ENCODE measurements at regions not wholly inside any gene's neighbourhood (a gene's known extent, or its start where the extent isn't known, plus 50 kb on each side); places are given as distances from the start of the nearest gene placed in this dataset.

DNA sequence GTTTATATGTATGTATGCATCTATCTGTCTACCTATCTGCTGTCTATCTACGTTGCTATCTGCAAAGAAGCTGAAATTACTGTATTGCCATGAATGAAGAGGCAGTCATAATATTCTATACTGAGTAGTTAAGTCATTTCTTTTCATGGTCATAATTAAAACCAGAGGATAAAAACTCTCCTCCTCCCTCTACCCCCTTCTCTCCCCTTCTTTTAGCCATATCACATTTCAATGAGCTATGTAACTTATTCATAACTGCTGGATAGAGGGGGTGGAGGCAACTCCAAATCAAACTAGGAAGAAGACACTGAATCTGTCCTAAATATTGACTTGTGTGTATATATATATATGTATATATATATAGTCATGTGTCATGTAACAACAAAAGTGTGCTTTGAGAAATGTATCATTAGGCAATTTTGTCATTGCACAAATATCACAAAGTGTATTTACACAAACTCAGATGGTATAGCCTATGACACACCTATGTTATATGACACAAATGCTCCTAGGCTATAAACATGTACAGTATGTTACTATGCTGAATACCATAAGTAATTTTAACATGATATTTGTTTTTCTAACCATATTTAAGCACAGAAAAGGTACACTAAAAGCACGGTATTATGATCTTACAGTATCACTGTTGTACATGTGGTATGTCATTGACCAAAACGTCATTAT, 229.7 kb upstream of the KCNMB2 start:
- TF ChIP-seq RARB (CRISPR knock-in tag; IDR thresholded peaks at IDR 0.05), result no peak
- no peak for TF ChIP-seq PATZ1 (CRISPR knock-in tag; IDR thresholded peaks at IDR 0.05; ENCODE audit: borderline replicate concordance)
- TF ChIP-seq CREB5 (CRISPR knock-in tag; IDR thresholded peaks at IDR 0.05; ENCODE audit: low read depth), result no peak
- TF ChIP-seq ARNTL (CRISPR knock-in tag; IDR thresholded peaks at IDR 0.05; ENCODE audit: borderline replicate concordance, low read depth), result no peak
- no peak for TF ChIP-seq SNAI2 (CRISPR knock-in tag; IDR thresholded peaks at IDR 0.05)
- TF ChIP-seq ZNF565 (CRISPR knock-in tag; conservative IDR thresholded peaks at IDR 0.05; ENCODE audit: low read depth), result no peak
- no peak for TF ChIP-seq ZFP30 (CRISPR knock-in tag; IDR thresholded peaks at IDR 0.05)
- no peak for TF ChIP-seq ZNF8 (CRISPR knock-in tag; IDR thresholded peaks at IDR 0.05)
- no peak for TF ChIP-seq ESRRG (CRISPR knock-in tag; IDR thresholded peaks at IDR 0.05)
- TF ChIP-seq CSDC2 (CRISPR knock-in tag; IDR thresholded peaks at IDR 0.05), result no peak
- TF ChIP-seq TCF4 (CRISPR knock-in tag; IDR thresholded peaks at IDR 0.05; ENCODE audit: borderline replicate concordance), result no peak
- TF ChIP-seq, protein P1, sequence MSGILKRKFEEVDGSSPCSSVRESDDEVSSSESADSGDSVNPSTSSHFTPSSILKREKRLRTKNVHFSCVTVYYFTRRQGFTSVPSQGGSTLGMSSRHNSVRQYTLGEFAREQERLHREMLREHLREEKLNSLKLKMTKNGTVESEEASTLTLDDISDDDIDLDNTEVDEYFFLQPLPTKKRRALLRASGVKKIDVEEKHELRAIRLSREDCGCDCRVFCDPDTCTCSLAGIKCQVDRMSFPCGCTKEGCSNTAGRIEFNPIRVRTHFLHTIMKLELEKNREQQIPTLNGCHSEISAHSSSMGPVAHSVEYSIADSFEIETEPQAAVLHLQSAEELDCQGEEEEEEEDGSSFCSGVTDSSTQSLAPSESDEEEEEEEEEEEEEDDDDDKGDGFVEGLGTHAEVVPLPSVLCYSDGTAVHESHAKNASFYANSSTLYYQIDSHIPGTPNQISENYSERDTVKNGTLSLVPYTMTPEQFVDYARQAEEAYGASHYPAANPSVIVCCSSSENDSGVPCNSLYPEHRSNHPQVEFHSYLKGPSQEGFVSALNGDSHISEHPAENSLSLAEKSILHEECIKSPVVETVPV (CRISPR knock-in tag; IDR thresholded peaks at IDR 0.05), result no peak
- no peak for TF ChIP-seq OSR1 (CRISPR knock-in tag; IDR thresholded peaks at IDR 0.05)

Data from SK-N-SH treated with all-trans-retinoic acid at 6 μM for 48 hours (cell line).